Activated T-cell treated with anti-CD3 and anti-CD28 coated beads for 1 hour (primary cell): ENCODE measurements at regions not wholly inside any gene's neighbourhood (a gene's known extent, or its start where the extent isn't known, plus 50 kb on each side); places are given as distances from the start of the nearest gene placed in this dataset.
"Not testable (repeated sequence)": the region's sequence is repeated elsewhere in the genome, so short reads cannot be mapped to it uniquely, and the experiment has no call there.

Experiments
- DNase-seq: peaks from one replicate; pipeline ENCODE4 v3.0.0-alpha.2; 2020; ENCODE audit warnings: low read depth

- no peak for DNase-seq
These were observed 717.7 kb downstream of the BRINP1 start for GRCh38 chr9:118651511-118651910.

GRCh38 chr9:118652258-118652657 is 717.0 kb downstream of the BRINP1 start:
- DNase-seq = no peak

- no peak for DNase-seq
These were observed 716.3 kb downstream of the BRINP1 start for GRCh38 chr9:118652912-118653311.

- DNase-seq = no peak
These were observed 710.2 kb downstream of the BRINP1 start for GRCh38 chr9:118659011-118659410.

- no peak for DNase-seq
These were observed 703.9 kb downstream of the BRINP1 start for GRCh38 chr9:118665226-118665919.

- no peak for DNase-seq
These were observed 699.0 kb downstream of the BRINP1 start for GRCh38 chr9:118670011-118670953.

GRCh38 chr9:118674942-118675341 is 694.3 kb downstream of the BRINP1 start:
- DNase-seq = no peak

- not testable (repeated sequence) for DNase-seq
These were observed 691.1 kb downstream of the BRINP1 start for GRCh38 chr9:118677936-118678653.

- DNase-seq = no peak
These were observed 682.3 kb downstream of the BRINP1 start for GRCh38 chr9:118686959-118687358.

- no peak for DNase-seq
These were observed 680.0 kb downstream of the BRINP1 start for GRCh38 chr9:118689280-118689679.

GRCh38 chr9:118692613-118693012 is 676.6 kb downstream of the BRINP1 start:
- DNase-seq = no peak

- no peak for DNase-seq
These were observed 675.6 kb downstream of the BRINP1 start for GRCh38 chr9:118693645-118694044.

- DNase-seq = not testable (repeated sequence)
These were observed 674.0 kb downstream of the BRINP1 start for GRCh38 chr9:118695249-118695648.

GRCh38 chr9:118701985-118702384 is 667.2 kb downstream of the BRINP1 start:
- DNase-seq = no peak

GRCh38 chr9:118711843-118712242 is 657.4 kb downstream of the BRINP1 start:
- DNase-seq = no peak

GRCh38 chr9:118721276-118721675 is 648.0 kb downstream of the BRINP1 start:
- no peak for DNase-seq

GRCh38 chr9:118721923-118722322 is 647.3 kb downstream of the BRINP1 start:
- DNase-seq = no peak

GRCh38 chr9:118729981-118730380 is 639.3 kb downstream of the BRINP1 start:
- no peak for DNase-seq

GRCh38 chr9:118732998-118733397 is 636.2 kb downstream of the BRINP1 start:
- no peak for DNase-seq

GRCh38 chr9:118734696-118735095 is 634.5 kb downstream of the BRINP1 start:
- no peak for DNase-seq

GRCh38 chr9:118736406-118736805 is 632.8 kb downstream of the BRINP1 start:
- DNase-seq = no peak

- DNase-seq = no peak
These were observed 618.0 kb downstream of the BRINP1 start for GRCh38 chr9:118751077-118751847.
